Limb (tissue), 2 donors: ENCODE measurements at regions not wholly inside any gene's neighbourhood (a gene's known extent, or its start where the extent isn't known, plus 50 kb on each side); places are given as distances from the start of the nearest gene placed in this dataset.

Source experiments
- DNase-seq, 2 donors: peaks; one replicate each; pipeline ENCODE4 v3.0.0-alpha.2; 2016; ENCODE audit errors: extremely low spot score in 2 of 2

DNA sequence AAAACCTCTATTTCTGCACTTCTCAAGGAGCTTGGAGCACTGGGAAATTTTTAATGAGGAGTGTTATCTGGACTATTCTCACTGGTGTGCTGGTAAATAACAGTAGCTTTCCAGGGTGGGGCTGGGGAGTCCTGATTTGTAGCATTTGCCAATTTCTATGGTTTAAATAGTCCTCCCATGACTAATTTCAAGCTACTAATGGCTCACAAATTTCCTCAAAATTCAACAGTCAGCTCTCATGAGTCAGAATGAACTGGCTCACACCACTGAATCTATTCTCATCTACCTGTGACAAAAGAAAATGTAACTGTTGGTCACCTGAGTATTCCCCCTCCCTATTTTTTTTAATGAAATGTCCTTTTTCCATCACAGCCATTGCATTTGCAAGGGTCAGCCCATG lies 449.6 kb downstream of the KIF16B start:
- no peak for DNase-seq

DNA sequence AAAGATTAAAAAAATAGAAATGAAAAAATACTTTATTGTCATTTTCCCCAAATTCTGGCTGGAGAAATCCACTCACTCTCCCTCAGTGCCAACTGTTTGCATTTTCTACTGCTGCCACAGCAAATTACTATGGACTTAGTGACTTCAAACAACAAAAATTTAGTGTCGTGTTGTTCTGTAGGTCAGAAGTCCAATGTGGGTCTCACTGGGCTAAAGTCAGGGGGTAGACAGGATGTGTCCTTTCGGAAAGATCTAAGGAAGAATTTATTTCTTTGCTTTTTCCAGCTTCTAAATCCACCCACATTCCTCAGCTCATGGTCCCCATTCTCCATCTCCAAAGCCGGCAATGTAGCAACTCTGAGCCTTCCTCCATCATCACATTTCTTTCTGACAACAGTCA lies 453.3 kb downstream of the KIF16B start:
- no peak for DNase-seq

DNA sequence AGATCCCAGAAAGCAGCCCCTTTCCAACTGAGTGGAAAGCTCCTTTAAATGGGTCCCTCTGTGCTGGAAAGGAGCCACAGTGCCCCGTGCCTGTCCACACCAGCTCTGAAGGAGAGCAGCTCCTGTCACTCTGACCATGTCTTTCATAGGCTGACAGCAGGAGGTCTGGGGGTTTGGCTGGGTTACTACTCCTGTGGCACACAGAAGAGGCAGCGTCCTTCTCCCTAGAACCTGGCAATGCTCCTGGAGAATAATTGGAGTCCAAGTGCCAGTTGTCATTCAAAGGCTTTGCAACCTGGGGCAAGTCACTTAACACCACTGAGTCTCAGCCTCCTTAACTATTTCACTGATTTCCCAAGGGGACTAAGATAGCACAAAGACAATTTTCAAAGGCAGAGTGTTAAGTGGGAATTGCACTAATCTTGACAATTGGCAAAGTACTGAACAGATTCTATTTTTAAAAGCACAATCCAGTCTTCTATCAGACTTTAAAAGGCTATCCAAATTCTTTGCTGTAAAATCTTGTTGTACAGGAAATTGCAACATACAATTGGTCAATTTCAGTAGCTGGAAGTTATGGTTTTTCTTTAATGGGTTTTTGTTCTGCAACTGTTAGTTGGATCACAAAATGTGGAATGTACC lies 457.2 kb downstream of the KIF16B start:
- DNase-seq = no peak

DNA sequence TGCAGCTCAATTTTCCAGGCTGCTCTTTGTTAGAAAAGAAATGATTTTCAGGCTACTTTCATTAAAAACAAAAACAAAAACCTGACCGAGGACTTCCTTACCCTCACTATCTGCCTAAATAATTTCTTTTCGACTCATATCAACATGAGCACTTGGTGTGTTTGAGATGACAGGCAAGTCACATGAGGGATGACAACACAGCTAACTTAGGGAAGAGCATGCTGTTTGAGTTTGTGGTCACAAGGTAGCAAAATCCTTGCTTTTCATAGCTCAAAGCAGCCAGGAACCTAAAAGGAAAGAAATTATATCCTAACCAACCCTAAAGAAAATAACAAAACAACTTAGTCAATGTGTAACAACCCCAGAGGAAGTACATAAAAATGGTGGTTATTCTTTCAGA lies 459.5 kb downstream of the KIF16B start:
- no peak for DNase-seq

DNA sequence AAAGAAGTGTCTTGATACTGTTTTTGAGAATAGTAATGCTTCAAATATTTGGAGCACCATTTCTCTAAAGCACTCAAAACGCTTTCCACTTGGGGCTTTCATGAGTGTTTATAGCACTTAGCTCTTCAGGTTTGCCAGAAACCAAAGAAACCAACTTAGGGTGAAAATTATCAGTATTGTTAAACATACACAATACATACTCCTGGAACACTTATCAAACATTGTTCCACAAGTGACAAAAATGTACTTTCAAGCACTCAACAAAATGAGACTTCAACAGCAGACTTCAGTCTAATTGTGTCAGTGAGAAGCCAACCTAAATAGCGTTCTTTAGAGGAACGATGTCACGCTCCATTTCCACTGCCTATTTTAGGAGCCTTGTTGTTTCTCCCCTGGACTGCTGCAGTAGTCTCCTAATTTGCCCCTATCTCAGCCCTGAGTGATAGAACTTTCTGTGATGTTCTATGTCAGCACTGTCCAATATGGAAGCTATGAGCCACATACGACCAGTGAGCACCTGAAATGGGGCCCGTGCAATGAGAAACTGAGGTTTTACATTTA lies 461.3 kb downstream of the KIF16B start:
- no peak for DNase-seq

DNA sequence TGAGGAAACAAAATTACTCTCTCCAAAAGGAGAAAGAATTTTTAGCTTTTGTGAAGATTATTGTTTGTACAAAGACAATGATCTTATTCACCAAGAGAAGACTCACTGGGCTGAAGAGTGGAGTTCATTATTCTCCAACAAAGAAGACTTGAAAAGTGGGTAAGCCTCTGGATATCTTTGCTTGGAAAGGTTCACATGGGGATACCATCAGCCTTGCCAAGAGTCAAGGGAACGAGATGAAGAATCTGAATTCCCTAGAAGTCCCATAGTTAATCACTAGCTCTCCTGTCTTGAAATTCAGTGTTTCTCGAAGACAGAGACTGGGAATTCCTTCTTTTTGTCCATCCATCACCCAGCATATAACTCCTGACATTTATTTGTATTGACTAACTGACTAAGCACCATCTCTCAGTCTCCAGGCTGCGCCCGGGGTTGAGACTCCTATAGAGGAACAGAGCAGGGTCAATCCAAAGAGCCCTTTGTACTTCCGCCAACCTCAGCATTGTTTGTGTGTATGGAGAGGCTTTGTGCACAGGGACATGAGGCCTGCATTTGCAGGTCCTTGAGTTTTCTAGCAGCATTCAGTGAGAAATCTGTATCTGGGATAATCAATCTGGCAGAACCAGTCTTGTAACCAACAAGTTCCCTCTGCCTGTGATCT lies 461.9 kb downstream of the KIF16B start:
- DNase-seq = no peak

DNA sequence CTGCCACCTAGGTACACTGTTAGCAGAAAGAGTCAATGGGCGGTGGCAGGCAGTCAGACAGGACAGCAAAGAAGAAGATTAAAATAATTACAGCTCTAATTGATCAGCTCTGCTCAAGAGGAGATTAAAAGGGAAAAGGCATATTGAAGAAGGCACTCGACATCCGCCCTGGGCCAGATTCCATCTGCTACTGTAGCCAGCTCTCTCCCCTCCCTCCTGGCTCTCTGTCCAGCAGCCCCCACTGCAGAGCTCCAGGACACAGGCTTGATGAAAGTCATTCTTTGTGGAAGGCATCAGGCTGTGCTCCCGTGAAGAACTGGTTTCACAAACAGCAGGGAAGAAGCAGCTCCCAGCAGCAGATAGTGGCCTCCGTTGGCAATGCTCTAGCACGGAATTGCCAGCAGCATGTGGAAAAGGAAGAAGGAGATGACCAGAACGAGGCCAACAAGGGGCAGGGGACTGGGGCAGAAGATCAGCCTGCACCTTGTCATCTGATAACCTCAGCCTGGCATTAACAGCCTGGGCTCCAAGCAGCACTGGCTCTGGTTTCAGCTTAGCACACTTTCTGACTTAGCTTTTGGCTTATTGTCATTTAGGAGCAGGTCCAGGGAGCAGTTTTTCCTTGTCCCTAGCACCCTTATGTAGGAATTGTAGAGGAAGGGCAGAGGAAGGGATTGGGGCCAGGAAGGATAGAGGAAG lies 465.9 kb downstream of the KIF16B start:
- no peak for DNase-seq

DNA sequence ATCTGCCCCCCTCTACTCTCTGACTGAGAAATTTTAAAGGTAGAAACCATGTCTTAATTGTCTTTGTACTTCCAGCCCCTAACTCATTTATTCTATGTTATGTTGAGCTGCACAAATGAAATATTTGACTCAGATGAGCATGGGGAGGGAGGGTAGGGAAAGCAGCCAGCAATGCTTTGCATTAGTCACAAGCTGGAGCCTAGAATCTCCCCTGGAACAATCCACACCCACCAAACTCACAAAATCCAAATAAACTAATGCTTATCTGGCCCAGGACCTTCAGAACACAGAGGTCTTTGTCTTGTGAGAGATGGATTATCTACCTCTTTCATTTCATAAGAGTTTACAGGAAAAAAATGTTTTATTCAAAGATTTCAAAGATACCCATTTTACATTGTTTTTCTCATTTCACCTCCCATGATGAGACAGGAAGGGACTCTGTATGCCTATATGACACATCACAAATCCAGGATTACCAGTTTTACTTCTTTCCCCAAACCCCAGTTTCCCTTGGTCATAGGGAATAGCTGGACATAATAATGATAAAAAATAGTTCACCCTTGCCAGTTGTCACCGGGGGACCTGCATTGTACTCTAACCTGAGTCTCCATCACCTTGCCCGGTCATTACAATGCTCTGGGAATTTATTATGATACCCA lies 466.9 kb downstream of the KIF16B start:
- no peak for DNase-seq

DNA sequence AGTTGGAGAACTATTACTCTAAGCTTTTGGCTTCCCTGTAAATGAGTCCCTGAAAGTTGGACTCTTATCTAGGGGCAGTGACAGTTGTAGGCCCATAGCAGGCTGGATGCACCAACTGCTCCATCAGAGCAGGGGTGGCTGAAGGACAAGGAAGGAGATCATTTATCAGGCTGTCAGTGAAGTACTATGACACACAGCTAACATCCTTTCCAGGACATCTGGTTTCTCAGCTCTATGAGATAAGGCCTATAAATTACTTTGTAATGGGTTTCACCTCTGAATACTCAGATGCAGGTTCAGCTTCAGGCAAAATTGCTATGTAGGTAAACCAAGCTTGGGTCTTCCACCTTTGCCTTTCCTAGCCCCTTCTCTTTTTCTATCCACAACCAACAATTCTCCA lies 468.5 kb downstream of the KIF16B start:
- DNase-seq = no peak
